HG02642 (cell line): ENCODE measurements at regions not wholly inside any gene's neighbourhood (a gene's known extent, or its start where the extent isn't known, plus 50 kb on each side); places are given as distances from the start of the nearest gene placed in this dataset.

ENCODE experiments used
- ATAC-seq: cut with Tn5 transposase; IDR thresholded peaks from one replicate; pipeline ENCODE4 v1.9.1; 2021; ENCODE audit warnings: mild to moderate bottlenecking; ENCODE audit not compliant: unreplicated experiment, poor library complexity

DNA sequence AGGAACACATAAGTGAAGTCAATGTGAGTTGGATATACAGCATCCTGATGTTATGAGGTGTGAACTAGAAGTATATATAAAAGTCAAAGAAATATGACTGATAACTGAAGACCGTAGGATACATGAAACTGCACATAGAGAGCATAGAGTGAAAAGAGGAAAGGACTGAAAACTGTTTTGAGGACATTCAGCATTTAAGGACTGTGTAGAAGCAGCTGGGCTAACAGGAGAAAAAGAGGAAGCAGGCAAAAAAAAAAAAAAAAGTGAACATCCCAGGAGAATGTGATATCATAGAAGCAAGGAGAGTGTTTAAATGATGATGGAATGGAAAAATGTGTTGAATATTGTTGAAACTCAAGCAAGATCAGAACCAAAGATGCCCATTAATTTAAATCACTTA lies 363.5 kb downstream of the PCDH20 start:
- ATAC-seq, result no peak

DNA sequence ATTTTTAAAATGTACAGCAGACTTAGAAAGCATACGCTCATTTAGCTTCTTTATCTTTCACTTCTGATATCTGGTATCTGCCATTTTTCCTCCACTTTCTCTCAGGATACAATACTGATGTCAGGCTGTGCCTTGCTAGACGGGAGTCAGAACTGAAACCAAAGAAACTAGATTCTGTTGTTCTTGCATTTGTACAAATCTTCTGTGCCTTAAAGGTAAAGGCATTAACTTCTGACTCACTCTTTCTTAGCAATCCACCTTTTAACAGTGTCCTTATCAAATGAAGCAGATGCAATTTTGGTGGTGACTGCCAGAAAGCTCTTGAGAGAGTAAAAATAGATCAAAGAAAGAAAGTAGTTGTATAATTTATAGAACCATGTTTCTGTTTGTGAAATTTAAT lies 370.4 kb downstream of the PCDH20 start:
- no peak for ATAC-seq

DNA sequence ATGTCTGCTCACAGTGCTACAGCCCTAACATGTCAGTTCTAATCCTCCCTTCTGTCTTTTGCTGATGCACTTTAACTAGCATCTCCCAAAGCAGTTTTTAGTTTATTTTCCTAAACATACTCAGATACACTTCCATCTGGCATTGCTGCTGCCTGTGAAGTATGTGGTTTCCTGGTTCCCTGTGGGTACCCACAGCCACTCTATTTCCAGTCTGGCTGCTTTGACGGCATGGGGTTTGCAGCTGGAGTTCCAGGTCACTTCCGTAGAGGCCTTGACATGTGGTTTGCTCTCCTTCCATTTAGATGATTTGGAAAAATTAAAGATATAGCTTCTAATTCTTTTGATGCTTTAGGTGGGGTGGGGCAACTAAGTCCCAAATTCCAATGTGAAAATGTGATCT lies 375.5 kb downstream of the PCDH20 start:
- no peak for ATAC-seq

DNA sequence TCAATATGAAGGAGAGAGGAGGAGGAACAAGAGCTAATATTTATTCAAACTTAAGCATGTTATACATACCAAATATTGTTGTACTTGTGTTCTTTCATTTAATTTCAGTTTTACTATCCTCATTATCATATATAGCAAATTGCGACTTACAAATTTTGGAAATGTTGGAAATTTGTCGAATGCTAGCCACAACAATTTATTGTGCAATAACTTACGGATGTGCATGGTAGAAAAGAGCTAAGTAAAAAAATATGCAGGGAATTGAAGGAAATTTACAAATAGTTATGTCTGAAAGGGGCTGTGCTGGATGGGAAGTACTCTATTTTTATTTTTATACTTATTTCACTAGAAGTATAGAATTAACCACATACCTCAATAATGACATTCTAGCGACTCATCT lies 376.3 kb downstream of the PCDH20 start:
- ATAC-seq, result no peak

DNA sequence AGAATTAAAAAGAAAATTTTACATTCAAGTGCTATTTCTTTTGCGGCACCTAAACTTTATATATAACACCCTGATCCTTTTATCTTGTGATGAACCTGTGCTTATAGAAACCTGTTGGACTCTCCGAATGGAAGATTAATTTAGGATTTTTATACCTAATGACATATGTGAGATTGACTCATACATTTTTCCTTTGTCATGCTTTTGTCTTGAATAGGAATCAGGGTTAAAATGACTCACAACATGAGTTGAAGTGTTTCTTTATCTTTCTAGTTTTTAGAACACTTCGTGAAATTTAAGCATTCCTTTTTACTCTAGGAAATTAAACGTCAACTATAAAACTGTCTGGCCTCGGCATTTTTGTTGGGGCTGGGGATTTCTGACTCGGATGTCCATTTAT lies 378.9 kb downstream of the PCDH20 start:
- no peak for ATAC-seq

DNA sequence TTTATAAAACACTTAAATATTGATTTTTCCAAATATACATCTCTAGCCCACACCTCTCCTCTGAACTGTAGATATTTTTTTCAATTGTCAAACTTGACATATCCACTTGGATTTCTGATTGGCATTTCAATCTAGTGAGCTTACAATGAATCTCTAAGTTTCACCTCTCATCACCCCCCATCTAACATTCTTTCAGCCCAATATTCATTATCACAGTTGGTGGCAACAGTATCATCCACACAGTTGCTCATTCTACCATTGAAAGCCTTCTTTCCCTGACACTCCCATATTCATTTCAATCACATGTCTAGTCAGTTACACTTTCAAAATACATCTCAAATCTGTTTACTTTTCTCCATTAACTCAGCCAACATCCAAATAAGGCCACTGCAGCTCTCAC lies 385.2 kb downstream of the PCDH20 start:
- no peak for ATAC-seq

DNA sequence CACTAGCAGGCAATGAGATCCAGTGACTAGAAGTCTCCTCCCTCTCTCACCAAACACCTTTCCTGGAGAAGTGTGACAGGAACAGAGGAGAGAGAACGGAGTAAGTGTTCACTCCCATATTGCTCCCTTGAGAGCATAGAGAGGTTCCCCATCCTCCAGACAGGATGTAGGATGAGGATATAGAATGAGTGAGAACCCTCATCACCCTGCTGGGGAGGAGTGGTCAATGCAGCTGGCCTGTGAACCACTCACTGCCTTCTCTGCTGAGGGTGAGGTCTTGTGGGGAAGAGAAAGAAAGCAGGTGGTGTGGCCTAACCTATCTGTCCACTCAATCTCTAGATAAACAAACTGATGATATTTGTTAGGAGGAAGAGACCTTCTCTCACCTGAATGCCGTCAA lies 386.6 kb downstream of the PCDH20 start:
- no peak for ATAC-seq

DNA sequence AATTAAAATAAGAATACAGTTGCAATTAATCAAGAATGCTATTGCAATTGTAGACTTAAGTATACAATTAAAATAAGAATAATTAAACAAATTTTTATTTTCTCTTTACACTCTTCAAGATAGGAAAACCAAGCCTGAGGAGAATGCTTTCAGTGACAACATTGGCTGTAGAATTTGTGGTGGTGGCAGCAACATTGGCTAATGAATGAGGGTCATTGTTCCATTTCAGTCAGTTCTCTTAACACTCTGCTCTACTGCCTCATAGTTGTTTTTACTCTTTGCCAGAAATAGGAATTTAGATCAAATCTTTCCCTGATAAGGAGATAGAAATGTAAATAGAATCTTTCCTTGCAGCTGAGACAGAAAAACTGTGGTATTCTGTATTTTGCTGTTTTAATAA lies 391.6 kb downstream of the PCDH20 start:
- ATAC-seq, result no peak

DNA sequence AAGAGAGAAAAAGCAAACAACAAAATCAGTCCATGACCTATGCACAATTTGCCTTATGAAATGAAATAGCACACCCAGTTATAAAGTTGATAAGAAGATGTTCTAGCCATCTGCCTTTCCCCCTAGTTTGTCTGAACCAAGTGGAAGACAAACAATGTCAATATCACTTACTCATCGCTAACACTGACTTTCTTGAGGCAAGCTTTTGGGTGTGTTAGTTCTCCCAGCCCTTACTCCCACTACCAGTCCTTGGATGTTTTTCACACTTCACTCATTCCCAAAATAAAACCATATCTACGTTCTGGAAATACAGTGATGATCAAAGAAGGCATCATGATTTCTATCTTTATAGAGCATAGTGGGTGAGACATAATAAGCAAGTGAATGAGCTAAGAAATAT lies 393.8 kb downstream of the PCDH20 start:
- ATAC-seq, result no peak

DNA sequence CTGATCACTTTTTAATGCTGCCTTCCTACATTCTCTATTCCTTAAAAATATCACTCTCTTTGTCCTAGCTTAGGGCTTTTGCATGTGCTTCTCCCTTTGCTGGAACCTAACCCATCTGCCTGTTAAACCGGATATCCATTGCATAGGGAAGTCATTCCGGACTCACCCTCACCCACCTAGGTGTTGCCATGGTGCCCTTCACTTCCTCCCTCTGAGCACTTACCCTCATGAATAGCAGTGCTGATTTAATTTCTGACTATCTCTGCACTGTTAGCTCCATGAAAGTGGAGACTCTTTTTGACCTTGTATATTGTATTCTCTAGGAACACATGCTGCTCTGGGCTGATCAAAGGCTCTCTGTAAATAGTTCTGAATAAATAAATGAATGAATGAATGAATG lies 401.9 kb downstream of the PCDH20 start:
- ATAC-seq, result no peak

DNA sequence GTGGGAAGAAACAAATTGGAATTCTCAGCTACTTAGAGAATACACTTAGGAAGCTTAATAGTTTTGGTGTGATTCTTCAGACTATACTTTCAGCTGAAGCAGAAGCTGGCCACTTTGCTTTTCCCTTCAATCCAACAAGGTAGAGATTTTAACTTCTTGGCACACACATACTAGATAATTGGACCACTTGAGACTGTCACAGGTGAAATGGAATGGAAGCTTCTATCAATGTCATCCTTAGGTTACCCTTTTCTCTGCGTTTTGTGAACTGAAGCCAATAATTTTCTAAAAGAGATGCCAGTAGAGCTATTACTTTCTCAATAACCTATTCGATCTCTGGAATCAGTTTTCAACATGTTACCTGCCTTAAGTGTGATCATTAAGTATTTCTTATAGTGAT lies 405.3 kb downstream of the PCDH20 start:
- ATAC-seq, result no peak

DNA sequence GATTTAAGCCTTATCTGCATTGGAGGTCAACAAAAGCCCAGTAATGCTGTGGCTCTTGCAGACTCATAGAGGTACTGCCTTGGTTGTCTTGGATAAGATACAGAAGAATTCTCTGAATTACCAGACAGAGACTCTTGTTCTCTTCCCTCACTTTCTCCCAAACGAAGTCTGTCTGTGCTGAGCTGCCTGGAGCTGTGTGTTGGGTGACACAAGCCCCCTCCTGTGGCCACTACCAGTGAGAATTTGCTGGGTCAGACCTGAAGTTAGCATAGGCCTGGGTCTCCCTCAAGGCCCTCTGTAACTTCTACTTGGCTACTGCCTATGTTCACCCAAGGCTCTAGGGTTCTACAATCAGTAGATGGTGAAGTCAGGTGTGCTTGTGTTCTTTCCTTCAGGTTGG lies 413.0 kb downstream of the PCDH20 start:
- ATAC-seq, result no peak

DNA sequence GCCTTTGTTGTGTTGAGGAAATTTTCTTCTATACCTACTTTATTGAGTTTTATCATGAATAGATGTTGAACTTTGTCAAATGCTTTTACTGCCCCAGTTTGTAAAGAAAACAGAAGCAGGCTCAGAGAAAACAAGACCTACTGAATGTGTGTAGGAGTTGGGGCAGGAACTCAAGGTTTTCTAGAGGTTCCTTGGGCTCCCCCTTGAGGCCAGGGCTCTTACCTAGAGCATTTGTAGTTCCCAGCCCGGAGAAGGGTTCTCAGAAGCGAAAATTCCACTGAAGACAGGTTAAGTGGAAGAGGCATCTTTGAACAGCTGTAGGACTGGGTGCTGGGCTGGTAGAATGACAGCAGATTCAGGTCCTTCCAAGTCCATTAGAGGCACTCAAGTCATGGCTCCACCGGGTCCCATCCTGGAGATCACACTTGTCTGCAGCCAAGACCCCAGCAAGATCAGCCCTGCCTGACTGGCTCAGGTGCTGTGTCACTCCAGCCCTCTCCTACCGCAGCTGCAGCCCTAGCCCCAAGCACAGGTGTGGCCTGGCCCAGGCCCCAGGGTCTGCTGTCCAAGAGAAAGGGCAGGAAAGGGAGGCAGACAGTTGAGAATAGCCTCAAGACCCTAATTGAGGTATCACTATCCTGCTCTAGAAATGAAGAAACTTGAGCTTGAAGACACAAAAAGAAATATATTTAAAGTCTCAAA lies 425.5 kb downstream of the PCDH20 start:
- ATAC-seq, result no peak

DNA sequence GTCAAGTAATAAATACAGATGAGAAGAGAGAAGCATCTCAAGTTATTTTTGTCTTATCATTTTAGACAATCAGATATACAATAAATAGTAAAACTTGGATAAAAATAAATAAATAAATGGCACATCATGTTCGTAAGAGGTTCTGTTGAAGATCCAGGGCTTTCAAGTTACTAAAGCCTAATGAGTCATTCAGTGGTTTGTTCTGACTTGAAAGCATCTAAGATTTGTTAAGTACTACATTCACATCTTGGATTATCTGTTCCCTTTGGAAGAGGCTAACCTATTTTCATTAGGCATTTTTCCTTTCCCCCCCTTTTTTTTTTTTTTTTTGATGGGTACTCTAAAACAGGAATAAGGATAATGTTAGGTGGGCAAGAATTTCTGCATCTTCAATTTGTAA lies 429.3 kb downstream of the PCDH20 start:
- no peak for ATAC-seq

DNA sequence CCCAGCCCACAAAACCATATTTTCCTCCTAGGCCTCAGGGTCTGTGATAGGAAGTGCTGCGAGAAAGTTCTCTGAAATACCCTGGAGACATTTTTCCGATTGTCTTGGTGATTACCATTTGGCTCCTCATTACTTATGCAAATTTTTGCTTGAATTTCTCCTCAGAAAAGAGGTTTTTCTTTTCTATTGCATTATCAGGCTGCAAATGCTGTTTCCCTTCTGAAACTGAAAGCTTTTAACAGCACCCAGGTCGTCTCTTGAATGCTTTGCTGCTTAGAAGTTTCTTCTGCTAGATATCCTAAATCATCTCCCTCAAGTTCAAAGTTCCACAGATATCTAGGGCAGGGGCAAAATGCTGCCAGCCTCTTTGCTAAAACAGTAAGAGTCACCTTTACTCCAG lies 434.2 kb downstream of the PCDH20 start:
- no peak for ATAC-seq

DNA sequence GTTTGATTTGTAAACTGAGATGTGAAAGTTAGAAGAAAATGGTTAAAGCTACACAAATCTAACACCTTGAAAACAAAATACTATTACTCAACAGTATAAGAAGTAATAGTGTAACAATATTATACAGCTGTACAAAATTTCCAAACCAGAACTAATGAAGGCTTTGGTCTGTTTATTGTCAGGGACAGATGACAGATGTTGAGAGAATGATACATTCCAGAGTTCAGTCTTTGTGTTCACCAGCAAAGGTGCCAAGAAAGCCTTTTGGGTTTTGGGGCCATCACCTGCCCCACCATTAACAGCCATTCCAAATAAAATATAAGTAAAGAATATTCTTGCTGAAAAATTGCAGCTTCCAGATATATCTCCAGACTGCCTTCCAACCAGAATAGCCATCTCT lies 439.3 kb downstream of the PCDH20 start:
- ATAC-seq, result no peak

DNA sequence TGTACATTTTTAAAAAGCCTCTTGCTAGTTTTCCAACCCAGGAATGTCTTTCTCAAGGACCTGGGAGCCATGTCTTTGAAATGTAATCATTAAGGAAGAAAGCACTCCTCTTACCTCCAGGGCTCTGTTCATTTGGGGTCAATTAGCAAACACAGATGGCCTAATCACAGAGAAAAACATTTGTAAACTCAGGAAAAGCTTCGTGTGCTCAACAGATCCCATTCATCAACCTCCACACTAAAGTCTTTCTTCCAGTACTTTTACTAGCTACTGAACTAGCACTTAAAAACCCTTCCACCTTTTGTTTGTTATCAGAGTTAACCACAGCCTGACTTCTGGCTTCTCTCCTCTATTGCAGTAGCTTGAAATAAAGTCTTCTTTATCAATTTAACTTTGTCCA lies 441.4 kb downstream of the PCDH20 start:
- ATAC-seq, result no peak

DNA sequence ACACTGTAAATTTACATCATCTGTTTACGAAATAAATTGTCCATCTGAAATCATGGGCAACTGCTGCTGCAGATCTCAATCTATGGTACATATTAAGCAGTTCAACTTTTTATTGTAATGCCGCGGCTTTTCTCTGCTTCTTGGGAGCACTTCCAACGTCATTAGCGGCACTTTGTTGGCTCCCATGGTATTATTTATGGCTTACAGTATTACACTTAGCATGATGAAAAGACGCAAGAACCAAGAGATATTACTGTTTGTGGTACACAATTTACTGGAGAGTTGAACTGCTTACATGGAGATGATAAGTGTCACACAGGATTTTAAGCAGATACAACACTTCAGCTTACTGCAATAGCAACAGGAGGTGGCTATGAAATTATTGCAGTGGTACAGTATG lies 442.1 kb downstream of the PCDH20 start:
- ATAC-seq, result no peak

DNA sequence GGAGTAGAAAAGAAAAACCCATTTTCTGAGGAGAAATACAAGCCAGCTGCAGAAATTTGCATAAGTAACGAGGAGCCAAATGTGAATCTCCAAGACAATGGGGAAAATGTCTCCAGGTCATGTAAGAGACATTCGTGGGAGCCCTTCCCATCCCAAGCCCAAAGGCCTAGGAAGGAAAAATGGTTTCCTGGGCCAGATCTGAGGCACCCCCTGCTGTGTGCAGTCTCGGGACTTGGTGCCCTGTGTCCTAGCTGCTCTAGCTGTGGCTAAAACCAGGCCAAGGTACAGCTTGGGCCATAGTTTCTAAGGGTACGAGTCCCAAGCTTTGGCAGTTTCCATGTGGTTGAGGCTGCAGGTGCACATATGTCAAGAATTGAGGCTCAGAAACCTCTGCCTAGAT lies 444.9 kb downstream of the PCDH20 start:
- no peak for ATAC-seq

DNA sequence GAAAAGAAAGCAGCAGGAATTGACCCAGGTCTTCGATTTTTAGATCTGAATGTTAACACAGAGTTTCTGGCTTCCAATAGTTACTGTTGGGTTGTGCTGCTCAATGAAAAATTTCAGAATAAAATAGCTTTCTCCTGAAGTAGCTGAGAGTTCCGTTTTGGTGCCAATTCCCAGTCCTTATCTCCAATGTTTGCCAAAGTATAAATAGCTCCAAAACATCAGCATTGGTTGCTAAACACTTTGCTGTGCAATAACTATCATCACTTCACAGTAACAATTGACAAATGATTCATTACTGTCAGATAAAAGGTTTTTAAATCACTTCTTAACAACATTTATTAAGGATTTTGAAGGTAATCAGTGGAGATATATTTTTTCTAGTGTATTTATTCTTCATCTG lies 446.0 kb downstream of the PCDH20 start:
- no peak for ATAC-seq

DNA sequence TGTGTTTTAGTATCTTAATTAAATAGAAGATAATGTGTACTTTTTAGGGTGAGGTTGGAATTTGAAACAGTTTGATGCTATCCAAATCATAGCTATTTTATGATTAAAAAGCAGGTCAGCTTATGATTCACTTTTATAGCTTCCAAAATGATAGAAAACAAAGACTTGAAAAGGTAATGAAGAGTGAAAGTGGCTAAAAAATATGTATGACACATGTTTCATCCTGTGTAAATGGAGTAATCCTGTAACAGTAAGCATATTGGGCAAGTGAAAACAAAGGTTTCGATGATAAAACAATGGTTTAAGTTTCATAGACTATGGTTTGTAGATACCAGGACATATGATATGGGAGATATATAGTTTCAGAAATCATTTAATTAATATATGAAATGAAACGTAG lies 456.2 kb downstream of the PCDH20 start:
- ATAC-seq, result no peak

DNA sequence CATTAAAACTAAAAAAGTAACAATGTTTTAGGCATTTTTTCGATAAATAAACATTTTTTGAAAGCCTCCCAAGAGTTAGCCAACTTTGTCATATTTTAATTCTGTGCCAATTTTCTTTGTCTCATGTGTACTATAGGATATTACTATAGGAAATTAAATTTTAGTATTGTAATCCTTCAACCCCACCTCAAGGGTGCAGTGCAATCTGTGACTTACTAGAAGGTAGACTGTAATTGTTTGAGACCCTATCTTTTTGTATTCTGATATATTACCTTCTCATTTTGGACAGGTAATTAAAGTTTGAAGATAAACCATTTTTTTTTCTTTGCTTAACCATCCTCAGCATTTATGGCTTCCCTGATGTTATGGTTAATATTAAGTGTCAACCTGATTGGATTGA lies 457.8 kb downstream of the PCDH20 start:
- no peak for ATAC-seq

DNA sequence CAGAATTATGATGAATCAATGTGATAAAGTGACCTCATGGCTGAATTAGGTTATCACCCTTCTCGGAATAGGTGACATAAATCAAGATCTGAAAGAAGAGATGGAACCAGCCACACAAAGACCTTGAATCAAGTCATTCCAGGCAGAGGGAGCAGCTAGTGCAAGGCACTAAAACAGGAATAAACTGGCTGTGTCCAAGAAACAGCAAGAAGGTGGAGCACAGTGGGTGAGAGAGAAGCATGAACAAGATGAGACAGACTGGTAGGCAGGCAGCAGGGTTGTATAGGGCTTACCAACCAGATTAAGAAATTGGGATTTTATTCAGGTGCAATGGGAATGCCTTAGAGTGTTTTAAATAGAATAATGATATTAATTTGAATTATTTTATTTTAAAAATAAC lies 470.3 kb downstream of the PCDH20 start:
- no peak for ATAC-seq
